Activated naive CD4-positive, alpha-beta T cell treated with anti-CD3 and anti-CD28 coated beads, Interleukin-2, amount 50 U/mL, for 16 hours (primary cell): ENCODE measurements at regions not wholly inside any gene's neighbourhood (a gene's known extent, or its start where the extent isn't known, plus 50 kb on each side); places are given as distances from the start of the nearest gene placed in this dataset.

Source experiments
- DNase-seq: peaks from one replicate; pipeline ENCODE4 v3.0.0-alpha.2; 2020

DNA sequence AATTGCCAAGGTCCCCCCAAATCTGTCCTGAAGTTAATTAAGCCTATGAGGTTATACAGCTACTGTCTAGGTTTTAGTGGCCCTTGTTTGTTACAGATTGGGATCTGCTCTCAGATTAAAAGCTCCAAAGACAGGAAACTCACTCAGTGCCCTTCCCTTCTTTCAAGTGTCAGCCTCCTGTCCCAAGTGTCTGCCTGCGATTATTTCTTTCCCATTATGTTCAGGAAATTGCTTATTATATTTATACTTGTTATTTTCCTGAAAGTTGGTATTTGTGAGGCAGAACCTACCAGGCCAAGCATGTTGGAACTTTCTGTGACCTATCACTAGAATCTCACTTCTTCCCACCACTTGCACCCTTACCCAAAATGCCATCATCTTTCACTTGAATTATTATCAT lies 173.2 kb downstream of the AREG start:
- DNase-seq = no peak

DNA sequence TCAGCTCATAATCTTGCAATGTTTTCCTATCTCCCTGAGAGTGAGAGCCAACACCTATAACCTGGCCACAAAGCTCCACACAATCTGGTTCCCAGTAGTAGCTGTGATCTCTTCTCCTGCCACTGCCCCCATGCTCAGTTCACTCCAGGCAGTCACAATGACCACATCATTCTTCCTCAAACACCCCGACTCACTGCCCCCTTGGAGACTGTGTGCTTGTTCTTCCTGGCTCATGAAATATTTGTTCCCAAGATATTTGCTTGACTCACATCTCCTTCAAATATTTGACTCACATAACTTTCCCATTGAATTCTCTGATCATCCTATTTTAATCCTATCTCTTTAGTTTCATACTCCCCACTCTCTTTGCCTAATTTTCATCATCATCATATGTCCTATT lies 173.7 kb downstream of the AREG start:
- no peak for DNase-seq

DNA sequence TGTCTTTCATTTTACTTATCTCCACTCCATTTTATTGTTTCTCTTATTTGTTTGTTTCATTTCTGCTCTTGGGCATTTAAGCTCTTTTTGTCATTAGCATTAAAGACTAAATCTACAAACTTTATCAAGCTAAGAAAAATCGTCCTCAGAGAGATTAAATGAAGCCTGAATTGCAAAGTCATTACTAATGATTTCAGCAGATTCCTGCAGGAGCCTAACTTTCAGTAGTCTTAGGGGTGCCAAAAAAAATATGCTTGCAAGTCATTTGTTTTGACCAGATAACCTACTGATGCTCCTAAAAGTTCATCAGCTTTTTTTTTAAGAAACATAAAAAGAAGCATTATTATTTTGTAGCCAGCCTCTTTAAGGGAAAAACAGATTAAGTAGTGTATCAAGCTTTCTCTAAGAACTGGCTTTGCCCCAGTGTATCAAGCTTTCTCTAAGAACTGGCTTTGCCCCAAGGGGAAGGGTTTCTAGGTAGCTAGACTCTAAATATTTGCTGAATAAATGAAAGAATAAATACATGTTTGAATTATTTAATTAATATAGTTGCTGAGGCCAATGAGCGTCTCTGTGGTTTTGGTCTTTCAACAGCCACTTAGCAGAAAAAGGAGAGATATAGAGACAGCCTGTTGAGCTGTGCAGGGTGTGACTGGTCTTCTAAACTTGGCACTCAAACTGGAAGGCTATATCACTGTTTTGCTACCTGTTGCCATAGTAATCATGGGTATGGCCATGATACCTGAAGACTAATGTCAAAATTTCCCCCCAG lies 174.2 kb downstream of the BTC start:
- DNase-seq = no peak

DNA sequence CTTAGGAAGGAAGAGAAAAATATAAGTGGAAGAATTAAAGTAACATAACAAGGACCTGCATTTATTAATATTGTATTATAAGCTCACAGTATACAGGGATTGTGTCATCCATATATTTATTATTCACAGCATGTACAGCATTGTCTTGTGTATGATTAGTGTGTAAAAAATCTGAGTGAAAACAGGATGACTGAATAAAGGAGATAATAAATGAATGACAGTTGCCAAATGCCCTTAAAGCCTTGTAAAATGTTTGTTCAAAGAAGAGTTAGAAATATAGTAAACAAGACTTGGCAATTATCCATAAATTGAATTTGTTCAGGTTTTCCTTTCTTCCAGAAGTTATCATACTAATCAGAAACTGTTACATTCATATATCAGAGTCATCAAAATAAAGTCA lies 172.7 kb downstream of the BTC start:
- DNase-seq = no peak

DNA sequence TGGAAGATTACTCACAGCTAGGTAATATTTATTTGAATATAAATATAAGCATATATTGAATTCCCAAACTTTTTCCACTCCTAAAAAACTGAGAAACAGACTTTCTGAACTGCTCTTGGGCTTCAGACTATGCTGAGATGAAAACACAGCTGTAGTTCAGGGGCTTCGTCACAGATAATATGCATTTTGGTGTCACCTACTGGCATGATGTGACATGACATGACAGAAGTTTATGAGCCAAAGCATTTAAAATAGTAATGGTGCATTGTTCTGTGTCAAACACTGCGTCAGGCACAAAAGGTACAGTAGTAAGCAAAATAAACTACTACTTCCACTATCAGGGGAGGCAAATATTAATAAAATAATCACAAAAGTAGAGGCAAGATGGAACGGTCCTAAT lies 171.3 kb downstream of the BTC start:
- no peak for DNase-seq

DNA sequence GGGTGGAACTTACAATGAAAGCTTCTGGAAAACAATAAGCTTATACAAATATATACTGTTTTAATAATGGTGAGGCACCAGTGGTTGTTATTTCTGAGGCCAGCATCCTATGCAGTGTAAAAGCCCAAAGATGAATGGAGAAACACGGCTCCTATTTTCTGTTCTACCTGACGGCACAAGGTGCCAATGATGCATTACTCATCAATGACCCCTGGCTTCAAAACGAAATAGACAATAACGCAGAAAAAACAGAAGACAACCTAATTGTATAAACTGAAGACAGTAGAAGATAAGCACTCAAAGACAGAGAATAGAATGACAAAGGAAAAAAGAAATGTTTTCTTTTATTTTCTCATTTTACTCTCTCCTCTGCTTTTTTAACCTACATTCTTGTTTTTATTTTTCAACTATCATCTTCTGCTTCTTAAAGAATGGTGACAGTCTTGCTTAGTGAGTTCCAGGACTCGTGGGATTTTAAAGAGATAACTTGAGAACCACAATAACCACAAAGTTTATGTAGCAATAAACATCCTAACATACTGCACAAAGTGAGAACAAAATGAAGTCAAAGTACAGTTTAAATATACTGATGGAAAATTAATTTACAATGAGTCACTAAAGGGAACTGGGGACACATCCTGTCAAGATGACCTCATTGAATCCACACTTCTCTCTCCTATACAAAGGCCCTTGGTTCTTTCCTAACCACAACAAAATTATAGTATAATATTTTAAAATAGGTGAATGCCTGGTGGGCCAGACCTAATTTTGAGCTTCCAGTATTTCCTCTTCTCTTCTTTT lies 169.8 kb downstream of the BTC start:
- no peak for DNase-seq

DNA sequence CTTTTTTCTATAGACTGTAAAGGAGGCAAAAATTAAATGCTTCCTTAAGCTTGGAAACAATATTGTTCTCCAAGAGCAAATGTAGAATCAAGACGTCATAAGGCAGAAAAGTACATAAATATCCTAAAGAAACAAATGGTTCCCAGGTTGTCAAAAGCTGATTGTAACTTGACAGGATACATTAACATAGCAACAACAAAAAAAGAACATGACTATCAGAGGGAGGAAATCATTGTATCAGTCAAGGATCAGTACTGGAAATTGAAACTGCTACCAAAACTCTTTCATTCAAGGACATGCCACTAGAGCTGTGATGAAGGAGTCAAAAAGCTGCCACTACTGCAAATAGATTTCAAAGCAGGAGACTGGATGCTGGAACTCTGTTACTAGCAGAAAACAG lies 168.3 kb downstream of the BTC start:
- no peak for DNase-seq

DNA sequence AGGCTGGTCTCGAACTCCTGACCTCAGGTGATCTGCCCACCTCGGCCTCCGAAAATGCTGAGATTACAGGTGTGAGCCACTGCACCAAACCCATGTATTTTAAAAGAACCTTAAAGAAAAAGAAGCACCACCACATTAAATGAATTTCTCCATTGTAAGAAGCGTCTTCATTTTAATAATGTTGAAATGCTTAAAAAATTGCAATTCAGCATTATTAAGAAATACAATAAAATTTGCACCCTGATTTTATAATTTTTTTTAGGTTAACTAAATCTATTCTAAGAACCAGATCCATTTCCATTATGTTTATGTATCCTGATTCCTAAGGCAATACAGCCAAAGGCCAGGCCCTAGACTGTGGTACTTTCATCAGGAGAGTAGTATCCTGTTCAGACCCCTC lies 167.2 kb downstream of the BTC start:
- no peak for DNase-seq

DNA sequence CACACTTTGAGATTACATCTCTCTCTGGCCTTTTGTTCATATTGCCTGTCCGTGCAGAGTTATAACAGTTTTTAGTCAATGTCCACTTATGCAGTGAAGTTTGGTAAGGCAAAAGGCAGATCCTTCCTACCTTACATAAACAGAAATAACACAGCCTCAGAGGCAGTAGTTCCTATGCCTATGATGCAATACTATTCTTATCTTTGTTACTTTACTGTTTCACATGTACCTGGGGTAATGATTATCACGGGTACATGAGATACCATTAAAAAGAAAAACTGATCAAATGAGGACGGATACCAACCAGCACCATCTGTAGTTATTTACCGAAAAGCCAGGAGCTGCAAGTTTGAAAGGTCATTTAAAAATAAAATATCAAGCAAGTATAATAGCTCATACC lies 166.8 kb downstream of the BTC start:
- no peak for DNase-seq

DNA sequence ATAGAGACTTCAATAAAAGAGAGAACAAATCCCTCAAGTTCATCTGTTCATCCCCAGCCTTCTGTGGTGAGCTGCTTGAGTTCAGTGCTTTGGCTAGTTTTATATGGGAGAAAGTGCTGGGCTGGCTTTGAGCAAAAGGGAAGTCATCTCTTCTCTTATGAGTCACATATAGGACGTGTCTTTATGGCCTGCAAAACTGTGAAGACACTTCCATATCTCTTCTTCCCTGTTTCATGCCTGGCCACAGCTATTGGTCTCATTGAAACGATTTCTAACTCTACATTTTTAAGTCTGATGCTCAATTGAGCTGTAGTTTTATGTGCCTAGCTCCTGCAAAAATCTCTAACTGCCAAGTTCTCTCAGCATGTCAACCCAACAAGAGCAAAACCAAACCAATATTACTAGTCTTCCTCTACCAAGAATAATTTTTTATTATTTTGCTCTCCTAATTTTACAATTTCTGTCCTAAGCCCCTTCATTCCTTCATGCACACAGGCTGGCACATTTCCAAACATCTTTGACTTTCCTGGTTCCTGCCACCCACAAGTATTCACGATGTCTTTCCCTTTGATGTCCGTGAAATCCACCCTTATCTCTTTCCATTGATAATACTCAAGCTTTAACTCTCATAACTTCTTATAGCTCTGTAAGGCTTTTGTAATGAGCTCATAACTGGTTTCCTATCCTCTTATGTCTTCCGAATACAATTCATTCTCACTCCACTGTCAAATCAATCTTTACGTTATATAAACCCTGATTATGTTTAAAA lies 165.3 kb downstream of the BTC start:
- DNase-seq = no peak

DNA sequence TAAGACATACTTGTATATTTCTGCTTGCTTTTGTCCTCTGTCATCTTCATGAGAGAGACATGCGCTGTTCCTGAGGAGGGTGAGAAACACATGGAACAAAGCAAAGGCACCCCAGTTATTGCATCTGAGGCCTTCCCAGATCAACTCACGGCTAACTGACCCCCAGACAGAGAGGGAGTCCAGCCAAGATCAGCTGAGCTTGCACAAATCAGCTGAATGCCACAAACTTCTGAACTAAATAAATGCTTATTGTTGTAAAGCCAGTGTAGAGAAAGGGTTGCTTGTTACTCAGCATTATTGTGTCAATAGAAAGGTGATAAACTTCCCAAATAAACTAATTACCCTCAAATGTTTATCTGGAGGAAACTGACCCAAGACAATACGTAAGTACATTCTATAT lies 163.8 kb downstream of the BTC start:
- no peak for DNase-seq

DNA sequence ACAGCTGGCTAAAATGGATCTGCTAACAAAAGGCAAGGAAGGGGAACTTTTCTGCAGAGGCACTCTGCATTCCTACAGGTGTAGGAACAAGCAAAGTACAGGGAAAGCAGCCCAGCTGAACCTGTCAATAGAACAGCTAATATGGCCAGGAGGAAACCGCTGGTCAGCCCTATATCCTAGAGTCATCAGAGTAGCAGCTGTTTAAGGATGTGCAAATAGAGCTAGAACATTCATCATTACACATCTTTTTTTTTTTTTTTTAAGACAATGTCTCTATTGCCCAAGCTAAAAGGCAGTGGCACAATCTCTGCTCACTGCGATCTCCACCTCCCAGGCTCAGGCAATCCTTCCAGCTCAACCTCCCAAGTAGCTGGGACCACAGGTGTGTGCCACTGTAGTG lies 163.0 kb downstream of the BTC start:
- DNase-seq = no peak

DNA sequence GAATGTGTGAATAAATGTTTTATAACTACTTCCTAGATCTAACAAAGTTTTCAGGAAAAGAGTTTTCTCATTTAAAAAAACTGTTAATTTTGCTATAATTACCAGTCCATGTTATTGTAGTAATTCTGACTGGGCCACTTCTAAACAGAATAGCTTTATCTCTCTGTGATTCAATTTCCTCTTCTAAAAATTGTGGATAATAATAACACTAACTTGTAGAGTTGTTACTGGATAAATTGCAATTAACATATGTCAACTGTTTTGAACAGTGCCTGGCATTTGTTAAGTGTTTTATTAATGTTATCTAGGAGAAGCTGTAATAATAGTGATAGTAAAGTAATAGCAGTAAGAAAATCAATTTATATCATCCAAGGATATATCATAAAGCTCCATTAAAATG lies 162.3 kb downstream of the BTC start:
- no peak for DNase-seq

DNA sequence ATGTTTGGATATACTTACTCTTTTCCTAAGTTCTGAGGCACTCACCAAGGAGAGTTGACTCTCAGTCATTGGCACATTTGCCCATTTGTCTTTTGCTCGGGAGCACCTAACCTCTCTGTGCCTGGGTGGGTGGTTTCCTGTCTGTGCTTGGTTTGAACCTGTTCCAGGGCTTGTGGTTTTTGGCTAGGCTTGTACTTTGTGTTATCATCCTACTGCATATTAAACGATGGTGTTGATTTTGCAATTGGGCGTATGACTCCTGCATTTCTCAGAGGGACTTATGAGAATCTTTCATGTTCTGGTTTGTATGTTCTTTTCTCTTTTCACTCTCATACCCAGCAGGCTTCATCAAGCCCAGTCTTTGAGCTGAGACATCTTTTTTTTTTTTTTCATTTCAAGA lies 161.7 kb downstream of the BTC start:
- DNase-seq = peak; percentile 12

DNA sequence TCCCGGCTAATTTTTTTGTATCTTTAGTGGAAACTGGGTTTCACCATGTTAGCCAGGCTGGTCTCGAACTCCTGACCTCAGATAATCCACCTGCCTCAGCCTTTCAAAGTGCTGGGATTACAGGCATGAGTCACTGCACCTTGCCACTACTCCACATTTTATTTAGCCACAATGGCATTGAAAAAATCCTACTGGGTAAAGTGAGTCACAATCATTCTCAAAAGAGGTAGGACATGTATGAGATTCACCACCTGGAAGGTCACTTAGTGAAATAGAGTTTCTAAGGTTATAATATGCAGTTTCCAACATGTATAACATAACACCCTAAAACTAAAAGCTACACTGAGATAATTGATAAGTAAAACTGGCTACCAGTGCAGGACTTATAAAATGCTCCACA lies 159.2 kb downstream of the BTC start:
- no peak for DNase-seq

DNA sequence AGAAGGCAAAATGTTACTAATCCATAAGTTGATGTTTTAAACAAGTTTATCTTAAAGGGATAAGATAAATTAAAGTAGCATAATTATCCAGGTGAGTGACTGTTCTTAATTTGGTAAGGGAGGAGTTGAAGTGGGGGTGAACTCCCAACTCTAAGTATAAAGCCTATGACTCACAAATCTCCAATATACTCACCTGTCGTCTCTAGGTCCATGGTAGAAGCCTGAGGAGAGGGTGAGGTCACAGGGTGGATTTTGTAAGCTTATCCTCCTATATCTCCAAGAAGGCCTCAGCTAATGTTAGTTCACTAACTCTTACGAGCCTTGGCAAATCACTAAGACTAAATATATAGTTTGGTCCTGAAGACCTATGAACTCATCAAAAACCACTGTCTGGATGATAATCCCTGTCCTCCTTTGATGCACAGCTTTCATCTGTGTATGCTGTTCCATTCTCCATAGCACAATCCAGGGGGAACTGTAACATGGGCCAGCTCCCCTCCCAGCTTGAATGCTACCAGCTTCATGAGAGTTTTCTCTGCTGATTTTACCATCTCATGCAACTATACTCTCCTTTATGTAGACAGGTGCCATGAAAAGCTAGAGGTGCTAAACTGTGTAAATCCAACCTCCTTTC lies 158.7 kb downstream of the BTC start:
- DNase-seq = no peak

DNA sequence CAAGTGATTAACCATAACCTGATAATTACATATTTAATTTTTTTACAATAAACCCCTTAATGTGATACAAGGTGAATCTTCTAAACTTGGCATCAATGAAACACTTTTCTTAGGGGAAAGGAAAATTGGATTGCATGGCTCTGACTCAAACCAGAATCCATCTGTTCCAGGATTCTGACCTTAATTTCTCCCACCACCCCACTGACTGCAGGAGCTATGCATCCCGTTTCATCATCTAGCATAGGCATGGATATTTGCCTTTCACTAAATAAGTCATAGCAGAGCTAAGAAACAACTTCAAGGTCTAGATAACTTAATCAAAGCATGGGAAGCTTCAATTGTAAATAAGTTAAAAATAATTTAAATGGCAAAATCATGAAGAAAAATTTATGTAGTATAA lies 156.3 kb downstream of the BTC start:
- no peak for DNase-seq

DNA sequence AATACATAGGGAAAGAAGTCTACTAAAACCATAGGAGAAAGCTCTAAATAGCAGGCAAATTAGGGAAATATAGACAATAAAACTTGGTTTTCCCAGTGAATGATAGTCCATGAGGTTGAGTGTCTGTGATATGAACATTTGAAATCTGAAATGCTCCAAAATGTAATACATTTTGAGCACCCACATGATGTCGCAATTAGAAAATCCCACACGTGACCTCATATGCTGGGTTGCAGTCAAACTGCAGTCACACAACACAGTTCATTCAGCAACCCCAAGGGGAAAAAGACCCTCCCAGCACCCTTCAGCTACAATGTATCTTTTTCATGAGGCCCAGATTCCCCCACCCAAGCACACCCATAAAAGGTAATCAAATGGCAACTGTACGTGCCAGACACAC lies 155.6 kb downstream of the BTC start:
- no peak for DNase-seq

DNA sequence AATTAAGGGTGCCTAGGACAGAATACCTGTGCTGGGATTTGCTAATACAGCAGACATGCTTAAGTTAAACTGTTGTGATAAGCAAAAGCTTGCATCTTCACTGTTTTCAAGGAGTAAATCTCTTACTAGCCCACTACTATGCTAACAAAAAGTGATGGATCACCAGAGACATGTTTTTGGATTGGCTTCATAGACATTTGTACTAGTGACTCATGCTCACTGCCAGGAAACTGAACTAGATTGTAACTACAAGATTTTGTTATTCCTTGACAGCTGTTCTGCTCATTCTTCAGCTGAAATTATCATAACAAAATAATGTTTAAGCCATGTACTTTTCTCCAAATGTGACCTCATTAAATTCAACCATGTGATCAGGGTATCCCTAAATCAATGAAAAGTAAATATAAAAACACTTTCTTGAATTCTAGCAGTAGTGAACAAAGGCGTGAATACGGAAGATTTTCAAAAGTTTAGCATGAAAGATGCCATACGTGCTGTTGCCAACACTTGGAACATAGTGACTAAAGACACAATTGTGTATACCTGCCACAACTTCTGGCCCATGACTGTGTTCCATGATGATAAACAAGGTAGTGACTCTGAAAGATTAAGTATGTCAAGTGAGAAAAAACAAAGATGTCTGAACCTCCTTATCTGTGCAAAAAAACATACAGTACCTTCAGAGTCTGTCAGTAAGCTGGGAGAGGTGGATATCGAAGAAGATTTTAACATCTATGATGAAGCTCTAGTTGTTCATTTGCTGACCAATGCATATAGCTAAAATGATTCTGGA lies 154.0 kb downstream of the BTC start:
- DNase-seq = no peak

DNA sequence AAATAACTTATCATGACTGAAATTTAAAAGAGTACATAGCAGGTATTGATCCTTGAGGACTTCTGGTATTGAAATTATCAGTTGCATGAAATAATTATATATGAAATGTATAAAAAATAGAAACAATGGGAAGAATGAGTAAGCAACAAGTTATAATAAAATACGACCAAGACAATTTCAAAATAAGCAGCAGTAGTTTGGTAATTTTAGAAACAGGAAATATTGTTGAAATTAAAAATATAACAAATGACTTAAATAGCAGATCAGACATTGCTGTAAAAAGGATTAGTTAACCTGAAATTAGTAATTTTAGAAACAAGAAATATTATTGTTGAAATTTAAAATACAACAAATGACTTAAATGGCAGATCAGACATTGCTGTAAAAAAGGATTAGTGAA lies 152.3 kb downstream of the BTC start:
- no peak for DNase-seq

DNA sequence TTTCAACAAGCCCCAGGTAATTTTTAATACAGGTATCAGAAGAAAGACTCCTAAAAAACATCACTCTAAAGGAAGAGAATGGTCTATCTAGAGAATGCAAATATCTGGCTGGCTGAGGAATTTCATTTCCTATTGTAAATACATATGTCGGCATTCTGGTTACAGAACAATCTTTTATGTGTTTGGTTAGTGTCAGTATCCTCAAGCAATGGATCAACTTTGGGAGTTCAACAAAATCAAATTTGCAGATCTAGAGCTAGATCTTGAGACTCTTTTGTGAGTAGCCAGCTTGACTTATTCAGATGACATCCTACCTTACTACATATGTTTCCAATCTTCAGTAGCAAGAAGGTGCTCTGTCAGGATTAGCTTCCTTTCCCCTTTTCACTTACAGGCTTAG lies 145.1 kb downstream of the BTC start:
- no peak for DNase-seq

DNA sequence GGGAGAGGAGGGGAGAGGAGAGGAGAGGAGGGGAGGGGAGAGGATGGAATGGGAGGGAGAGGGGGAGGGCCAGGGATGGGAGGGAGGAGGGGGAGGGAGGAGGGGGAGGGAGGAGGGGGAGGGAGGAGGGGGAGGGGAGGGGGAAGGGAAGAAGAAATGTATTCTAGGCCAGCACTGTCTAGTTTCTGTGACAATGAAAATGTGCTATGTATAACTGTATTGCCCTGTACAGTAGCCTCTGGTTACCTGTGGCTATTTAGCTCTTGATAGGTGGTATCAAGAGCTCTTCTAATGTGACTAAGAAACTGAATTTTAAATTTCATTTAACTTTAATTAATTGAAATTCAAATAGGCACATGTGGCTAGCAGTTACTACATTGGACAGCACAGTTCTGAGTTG lies 143.1 kb downstream of the BTC start:
- DNase-seq = no peak
